Sigmoid colon (tissue), 6 donors: ENCODE measurements at regions not wholly inside any gene's neighbourhood (a gene's known extent, or its start where the extent isn't known, plus 50 kb on each side); places are given as distances from the start of the nearest gene placed in this dataset.
"Not testable (repeated sequence)": the region's sequence is repeated elsewhere in the genome, so short reads cannot be mapped to it uniquely, and the experiment has no call there.

ENCODE experiments used
- DNase-seq: peaks from one replicate; pipeline ENCODE4 v3.0.0-alpha.2; 2019
- H3K27ac ChIP-seq, 4 donors: fragments of 200-600 bp; sonication (generic); one replicate each; pipeline ENCODE4 v1.5.1; 2016 to 2019; ENCODE audit warnings: mild to moderate bottlenecking in 1 of 4
- H3K27me3 ChIP-seq, 3 donors: fragments of 200-600 bp; sonication (generic); one replicate each; pipeline ENCODE4 v1.5.1; 2019; ENCODE audit warnings: mild to moderate bottlenecking in 1 of 3
- H3K36me3 ChIP-seq, 4 donors: fragments of 200-600 bp; sonication (generic); one replicate each; pipeline ENCODE4 v1.5.1; 2016 to 2019
- H3K4me1 ChIP-seq, 4 donors: fragments of 200-600 bp; sonication (generic); one replicate each; pipeline ENCODE4 v1.5.1; 2017 to 2019
- H3K4me3 ChIP-seq, 4 donors: fragments of 200-600 bp; sonication (generic); one replicate each; pipeline ENCODE4 v1.5.1; 2017 to 2019; ENCODE audit warnings: mild to moderate bottlenecking in 2 of 4, moderate library complexity in 1 of 4
- H3K9me3 ChIP-seq, 4 donors: fragments of 200-600 bp in 3 of 4; sonication (generic) in 3 of 4; one replicate each; pipeline versions ENCODE4 v1.5.1 to v1.6.1; 2013 to 2019
- CTCF ChIP-seq, 4 experiments: fragments of 450-650 bp in 3 of 4; fragments of 200-600 bp in 1 of 4; IDR thresholded peaks; one replicate each; pipeline ENCODE4 v1.5.1; 2016 to 2019; ENCODE audit warnings: antibody characterized with exemption in 4 of 4, mild to moderate bottlenecking in 3 of 4, moderate library complexity in 2 of 4
- EP300 ChIP-seq, 4 donors: sonication (generic); formaldehyde crosslinking; IDR thresholded peaks; one replicate each; pipeline ENCODE4 v1.6.1; 2017; ENCODE audit warnings: antibody characterized with exemption in 4 of 4
- POLR2A ChIP-seq, 2 donors: fragments of 450-650 bp; IDR thresholded peaks; one replicate each; pipeline ENCODE4 v1.6.1; 2016; ENCODE audit warnings: antibody characterized with exemption in 2 of 2, mild to moderate bottlenecking in 2 of 2, moderate library complexity in 2 of 2
- POLR2AphosphoS5 ChIP-seq, 4 donors: sonication (generic); formaldehyde crosslinking; IDR thresholded peaks; one replicate each; pipeline ENCODE4 v1.6.1; 2017; ENCODE audit warnings: antibody characterized with exemption in 4 of 4
- WGBS, 2 donors: extraction: QIAGEN DNeasy Blood & Tissue Kit; methylation state at CpG; one replicate each; pipeline ENCODE4 v1.1.7; 2013; 5-methylcytosine and 5-hydroxymethylcytosine counted together
- intact Hi-C: fragments of 100-400 bp; cut with DNase I; formaldehyde crosslinking; loops from one replicate; pipeline ENCODE4 v1.15.1; 2023
- donor health status: healthy with polysubstance abuse.
- donor health status: healthy.

GRCh38 chr1:4227986-4228385 is 327.9 kb upstream of the C1orf174 start:
- intact Hi-C loops: no loop called here
- WGBS, 2 donors: 74 to 77% methylated on average over 15 of the region's 15 CpGs
- H3K9me3 ChIP-seq: no peaks in the 10 kb centered on the region
- H3K27me3 ChIP-seq: no peaks in the 10 kb centered on the region
- H3K27ac ChIP-seq: no peak overlapping the region
- H3K36me3 ChIP-seq: no peaks in the 10 kb centered on the region
- no peak overlapping the region for H3K4me3 ChIP-seq
- no peak for DNase-seq
- TF ChIP-seq POLR2AphosphoS5 (IDR thresholded peaks at IDR 0.05): no peak
- TF ChIP-seq CTCF (IDR thresholded peaks at IDR 0.05): no peak
- no peak for TF ChIP-seq EP300 (IDR thresholded peaks at IDR 0.05)
- no peak for TF ChIP-seq POLR2A (IDR thresholded peaks at IDR 0.05)
- no peaks in the 10 kb centered on the region for H3K4me1 ChIP-seq

- no peaks in the 10 kb centered on the region for H3K4me1 ChIP-seq
- DNase-seq: no peak
Measured at GRCh38 chr1:4253935-4254334, 353.9 kb upstream of the C1orf174 start.

GRCh38 chr1:4256351-4256750 is 356.3 kb upstream of the C1orf174 start:
- H3K9me3 ChIP-seq: peaks cover 0 to 7% (median 0%) of the 10 kb centered on the region in 4 donors
- H3K4me3 ChIP-seq: no peak overlapping the region
- TF ChIP-seq CTCF (IDR thresholded peaks at IDR 0.05) (no peak), POLR2A (IDR thresholded peaks at IDR 0.05) (no peak), POLR2AphosphoS5 (IDR thresholded peaks at IDR 0.05) (no peak), EP300 (IDR thresholded peaks at IDR 0.05) (no peak)
- WGBS, 2 donors: 63 to 71% methylated on average over 4 of the region's 4 CpGs
- H3K27ac ChIP-seq: no peak overlapping the region
- intact Hi-C loops: no loop called here
- no peak for DNase-seq
- H3K4me1 ChIP-seq: no peaks in the 10 kb centered on the region
- H3K36me3 ChIP-seq: no peaks in the 10 kb centered on the region
- no peaks in the 10 kb centered on the region for H3K27me3 ChIP-seq

More at GRCh38 chr1:4253935-4254334, 353.9 kb upstream of the C1orf174 start:
- peaks cover 0 to 7% (median 0%) of the 10 kb centered on the region in 4 donors for H3K9me3 ChIP-seq
- TF ChIP-seq CTCF (IDR thresholded peaks at IDR 0.05): no peak
- TF ChIP-seq POLR2AphosphoS5 (IDR thresholded peaks at IDR 0.05): no peak
- TF ChIP-seq EP300 (IDR thresholded peaks at IDR 0.05): no peak
- TF ChIP-seq POLR2A (IDR thresholded peaks at IDR 0.05): no peak
- no peak overlapping the region for H3K27ac ChIP-seq
- 65 to 75% methylated on average over 4 of the region's 4 CpGs for WGBS, 2 donors
- no peaks in the 10 kb centered on the region for H3K36me3 ChIP-seq
- no peak overlapping the region for H3K4me3 ChIP-seq
- intact Hi-C loops: no loop called here
- no peaks in the 10 kb centered on the region for H3K27me3 ChIP-seq

- H3K4me1 ChIP-seq, H3K27me3 ChIP-seq, H3K4me3 ChIP-seq, DNase-seq, H3K27ac ChIP-seq, intact Hi-C loops, H3K36me3 ChIP-seq, H3K9me3 ChIP-seq: not testable (repeated sequence)
- WGBS, 2 donors: 93 to 94% methylated on average over 2 of the region's 2 CpGs
Measured at GRCh38 chr1:4258146-4258777, 358.2 kb upstream of the C1orf174 start.

GRCh38 chr1:4261327-4261726 is 361.3 kb upstream of the C1orf174 start:
- TF ChIP-seq POLR2AphosphoS5 (IDR thresholded peaks at IDR 0.05) (no peak), EP300 (IDR thresholded peaks at IDR 0.05) (no peak), POLR2A (IDR thresholded peaks at IDR 0.05) (no peak), CTCF (IDR thresholded peaks at IDR 0.05) (no peak)
- Histone ChIP-seq H3K27me3 (no peaks in the 10 kb centered on the region), H3K4me1 (no peaks in the 10 kb centered on the region), H3K4me3 (no peak overlapping the region), H3K36me3 (no peaks in the 10 kb centered on the region), H3K9me3 (peaks cover 0 to 7% (median 0%) of the 10 kb centered on the region in 4 donors), H3K27ac (no peak overlapping the region)
- no peak for DNase-seq
- 80 to 89% methylated on average over 2 of the region's 2 CpGs for WGBS, 2 donors
- intact Hi-C loops: no loop called here
